Stomach (tissue), 8 donors: ENCODE measurements at regions not wholly inside any gene's neighbourhood (a gene's known extent, or its start where the extent isn't known, plus 50 kb on each side); places are given as distances from the start of the nearest gene placed in this dataset.

Experiments used
- DNase-seq, 2 donors: peaks; one replicate each; pipeline versions ENCODE4 v3.0.0 to v3.0.0-alpha.2; 2013 to 2019
- H3K27ac ChIP-seq, 5 donors: fragments of 200-600 bp in 4 of 5; sonication (generic) in 4 of 5; one replicate each; pipeline ENCODE4 v1.5.1; 2013 to 2019; ENCODE audit warnings: mild to moderate bottlenecking in 1 of 5, moderate library complexity in 1 of 5
- H3K27me3 ChIP-seq, 3 donors: fragments of 200-600 bp; sonication (generic); one replicate each; pipeline ENCODE4 v1.5.1; 2017 to 2019; ENCODE audit warnings: mixed run types in 1 of 3
- H3K36me3 ChIP-seq, 4 donors: fragments of 200-600 bp; sonication (generic); 1 replicate in 3 of 4; 2 replicates in 1 of 4; pipeline ENCODE4 v1.5.1; 2016 to 2019
- H3K4me1 ChIP-seq, 4 donors: fragments of 200-600 bp; sonication (generic); one replicate each; pipeline ENCODE4 v1.5.1; 2016 to 2019
- H3K4me3 ChIP-seq, 4 donors: fragments of 200-600 bp; sonication (generic) in 3 of 4; one replicate each; pipeline ENCODE4 v1.5.1; 2016 to 2019; ENCODE audit warnings: mild to moderate bottlenecking in 1 of 4
- H3K9me3 ChIP-seq, 4 donors: fragments of 200-600 bp; sonication (generic); one replicate each; pipeline ENCODE4 v1.5.1; 2016 to 2019
- EP300 ChIP-seq: sonication (generic); formaldehyde crosslinking; IDR thresholded peaks from one replicate; pipeline ENCODE4 v1.6.1; 2017; ENCODE audit warnings: antibody characterized with exemption
- POLR2A ChIP-seq, 4 donors: fragments of 450-650 bp; IDR thresholded peaks; one replicate each; pipeline ENCODE4 v1.6.1; 2016; ENCODE audit warnings: antibody characterized with exemption in 4 of 4, control low read depth in 2 of 4, mild to moderate bottlenecking in 1 of 4, moderate library complexity in 1 of 4
- POLR2AphosphoS5 ChIP-seq, 3 donors: sonication (generic); formaldehyde crosslinking; IDR thresholded peaks; one replicate each; pipeline ENCODE4 v1.6.1; 2016; ENCODE audit warnings: antibody characterized with exemption in 3 of 3
- WGBS, 5 donors: extraction: QIAGEN DNeasy Blood & Tissue Kit in 3 of 5; methylation state at CpG; one replicate each; pipeline versions ENCODE4 v1.1.5 to v1.1.7; 2013 to 2018; 5-methylcytosine and 5-hydroxymethylcytosine counted together
- intact Hi-C: fragments of 100-400 bp; cut with DNase I; formaldehyde crosslinking; loops from one replicate; pipeline ENCODE4 v1.15.1; 2023; ENCODE audit warnings: low total_unique reads
- TF ChIP-seq, protein P1 (sequence below), 7 experiments: fragments of 450-650 bp in 4 of 7; fragments of 200-600 bp in 3 of 7; sonication (generic) in 3 of 7; IDR thresholded peaks; one replicate each; pipeline ENCODE4 v1.5.1; 2016 to 2019; ENCODE audit warnings: antibody characterized with exemption in 7 of 7, control low read depth in 2 of 7, mild to moderate bottlenecking in 1 of 7
- donor health status: healthy with polysubstance abuse.
- donor health status: Bipolar disorder and iron deficiency.
- donor health status: healthy.

- intact Hi-C loops, result no loop called here
- WGBS, 5 donors, result 80 to 87% (median 83%) methylated on average over 8 of the region's 8 CpGs
- H3K27ac ChIP-seq, result no peak overlapping the region
- no peaks in the 10 kb centered on the region for H3K27me3 ChIP-seq
- no peak for TF ChIP-seq POLR2AphosphoS5 (IDR thresholded peaks at IDR 0.05)
- TF ChIP-seq POLR2A (IDR thresholded peaks at IDR 0.05), result no peak
- no peak for TF ChIP-seq EP300
- TF ChIP-seq, protein P1, sequence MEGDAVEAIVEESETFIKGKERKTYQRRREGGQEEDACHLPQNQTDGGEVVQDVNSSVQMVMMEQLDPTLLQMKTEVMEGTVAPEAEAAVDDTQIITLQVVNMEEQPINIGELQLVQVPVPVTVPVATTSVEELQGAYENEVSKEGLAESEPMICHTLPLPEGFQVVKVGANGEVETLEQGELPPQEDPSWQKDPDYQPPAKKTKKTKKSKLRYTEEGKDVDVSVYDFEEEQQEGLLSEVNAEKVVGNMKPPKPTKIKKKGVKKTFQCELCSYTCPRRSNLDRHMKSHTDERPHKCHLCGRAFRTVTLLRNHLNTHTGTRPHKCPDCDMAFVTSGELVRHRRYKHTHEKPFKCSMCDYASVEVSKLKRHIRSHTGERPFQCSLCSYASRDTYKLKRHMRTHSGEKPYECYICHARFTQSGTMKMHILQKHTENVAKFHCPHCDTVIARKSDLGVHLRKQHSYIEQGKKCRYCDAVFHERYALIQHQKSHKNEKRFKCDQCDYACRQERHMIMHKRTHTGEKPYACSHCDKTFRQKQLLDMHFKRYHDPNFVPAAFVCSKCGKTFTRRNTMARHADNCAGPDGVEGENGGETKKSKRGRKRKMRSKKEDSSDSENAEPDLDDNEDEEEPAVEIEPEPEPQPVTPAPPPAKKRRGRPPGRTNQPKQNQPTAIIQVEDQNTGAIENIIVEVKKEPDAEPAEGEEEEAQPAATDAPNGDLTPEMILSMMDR (IDR thresholded peaks at IDR 0.05), result no peak
- H3K4me3 ChIP-seq, result no peak overlapping the region
- H3K9me3 ChIP-seq, result peaks cover 0 to 5% (median 1%) of the 10 kb centered on the region in 4 donors
- H3K4me1 ChIP-seq, result peaks cover 0 to 4% (median 0%) of the 10 kb centered on the region in 4 donors
- H3K36me3 ChIP-seq, result no peaks in the 10 kb centered on the region
- DNase-seq, result no peak
These were observed 85.5 kb upstream of the MAP1B start for GRCh38 chr5:72021651-72022357.

- Histone ChIP-seq H3K4me3 (no peak overlapping the region), H3K27me3 (no peaks in the 10 kb centered on the region), H3K36me3 (no peaks in the 10 kb centered on the region), H3K27ac (no peak overlapping the region), H3K4me1 (no peaks in the 10 kb centered on the region), H3K9me3 (peaks cover 0 to 6% (median 4%) of the 10 kb centered on the region in 4 donors)
- DNase-seq, result no peak
- no peak for TF ChIP-seq POLR2AphosphoS5 (IDR thresholded peaks at IDR 0.05)
- TF ChIP-seq EP300, result no peak
- intact Hi-C loops, result no loop called here
- 89 to 100% (median 95%) methylated on average over 1 of the region's 1 CpG for WGBS, 5 donors
These were observed 78.9 kb upstream of the MAP1B start for GRCh38 chr5:72028382-72028781.

- Histone ChIP-seq H3K27me3 (peaks cover 0 to 4% (median 0%) of the 10 kb centered on the region in 3 donors), H3K4me3 (no peak overlapping the region), H3K36me3 (no peaks in the 10 kb centered on the region), H3K9me3 (peaks cover 0 to 6% (median 0%) of the 10 kb centered on the region in 4 donors), H3K27ac (no peak overlapping the region), H3K4me1 (no peaks in the 10 kb centered on the region)
- 80 to 92% (median 89%) methylated on average over 3 of the region's 3 CpGs for WGBS, 5 donors
- no peak for TF ChIP-seq POLR2AphosphoS5 (IDR thresholded peaks at IDR 0.05)
- TF ChIP-seq EP300, result no peak
- TF ChIP-seq, protein P1 (IDR thresholded peaks at IDR 0.05), result no peak
- TF ChIP-seq POLR2A (IDR thresholded peaks at IDR 0.05), result no peak
- intact Hi-C loops, result no loop called here
- no peak for DNase-seq
These were observed 77.0 kb upstream of the MAP1B start for GRCh38 chr5:72030237-72030636.

DNA sequence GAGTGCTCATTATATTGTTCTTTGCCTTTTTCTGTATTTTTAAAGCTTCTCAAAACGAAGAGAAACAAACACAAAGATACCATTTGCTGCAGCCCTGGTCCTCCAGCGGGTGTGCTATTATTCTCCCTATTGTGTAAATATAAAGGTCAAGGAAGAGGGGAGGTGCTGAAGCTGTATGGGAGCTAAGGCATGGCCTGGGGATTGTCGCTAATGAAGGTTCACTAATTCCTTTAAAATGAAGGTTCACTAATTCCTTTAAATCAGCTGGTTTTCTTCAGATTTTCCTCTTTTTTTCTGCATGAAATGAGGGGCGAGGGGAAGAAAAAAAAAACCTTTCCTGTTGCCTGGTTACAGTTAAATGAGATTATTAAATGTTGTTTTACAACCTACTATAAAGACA is 74.5 kb upstream of the MAP1B start:
- H3K36me3 ChIP-seq, result no peaks in the 10 kb centered on the region
- H3K27ac ChIP-seq, result no peak overlapping the region
- H3K4me3 ChIP-seq, result no peak overlapping the region
- intact Hi-C loops, result no loop called here
- no peak for DNase-seq
- peaks cover 0 to 6% (median 0%) of the 10 kb centered on the region in 4 donors for H3K9me3 ChIP-seq
- WGBS, 5 donors, result 23 to 41% (median 39%) methylated on average over 4 of the region's 4 CpGs
- H3K27me3 ChIP-seq, result peaks cover 0 to 4% (median 0%) of the 10 kb centered on the region in 3 donors
- H3K4me1 ChIP-seq, result no peaks in the 10 kb centered on the region
- TF ChIP-seq, protein P1 (IDR thresholded peaks at IDR 0.05), result no peak
- no peak for TF ChIP-seq POLR2AphosphoS5 (IDR thresholded peaks at IDR 0.05)
- no peak for TF ChIP-seq POLR2A (IDR thresholded peaks at IDR 0.05)
- no peak for TF ChIP-seq EP300

GRCh38 chr5:72034770-72035169 is 72.5 kb upstream of the MAP1B start:
- Histone ChIP-seq H3K36me3 (no peaks in the 10 kb centered on the region), H3K9me3 (no peaks in the 10 kb centered on the region), H3K27ac (no peak overlapping the region), H3K4me3 (no peak overlapping the region), H3K27me3 (peaks cover 0 to 4% (median 0%) of the 10 kb centered on the region in 3 donors), H3K4me1 (no peaks in the 10 kb centered on the region)
- 67 to 77% (median 72%) methylated on average over 4 of the region's 4 CpGs for WGBS, 5 donors
- TF ChIP-seq EP300 (no peak), POLR2A (IDR thresholded peaks at IDR 0.05) (no peak)
- DNase-seq, result no peak
- intact Hi-C loops, result no loop called here
